Choroid plexus epithelial cell (primary cell): ENCODE measurements at regions not wholly inside any gene's neighbourhood (a gene's known extent, or its start where the extent isn't known, plus 50 kb on each side); places are given as distances from the start of the nearest gene placed in this dataset.

Source experiments
- DNase-seq: peaks from one replicate; pipeline ENCODE4 v3.0.0-alpha.2; 2010; ENCODE audit warnings: low read depth
- H3K4me3 ChIP-seq: 2 replicates; pipeline ENCODE4 v1.5.1; 2011; ENCODE audit warnings: low read depth, mild to moderate bottlenecking, control low read depth, low read length, moderate library complexity
- CTCF ChIP-seq: conservative IDR thresholded peaks from 2 replicates; pipeline ENCODE4 v1.5.1; 2011; ENCODE audit warnings: low read depth, mild to moderate bottlenecking, control low read depth, inconsistent platforms, low read length, moderate library complexity

DNA sequence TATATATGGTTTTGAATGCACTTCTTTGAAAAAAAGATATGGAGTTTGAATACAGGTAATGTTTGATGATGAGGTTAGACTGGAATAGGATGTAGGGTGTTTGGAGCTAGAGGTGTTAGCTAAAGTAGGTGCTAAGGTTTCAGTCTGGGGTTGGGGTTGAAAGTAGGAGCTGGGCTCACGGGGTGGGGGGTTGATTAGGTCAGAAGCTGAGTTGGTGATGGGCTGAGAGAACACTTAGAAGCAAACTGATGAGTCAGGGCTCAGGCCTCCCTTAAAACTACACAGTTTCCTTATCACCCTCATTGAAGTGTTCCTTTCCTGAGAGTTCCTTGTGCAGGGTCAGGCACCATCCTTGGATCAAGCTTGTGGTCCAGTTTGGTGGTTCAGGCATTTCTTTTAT, 308.8 kb upstream of the ADAMTS16 start:
- no peak overlapping the region for H3K4me3 ChIP-seq
- no peak for DNase-seq
- no peak for TF ChIP-seq CTCF

- no peak overlapping the region for H3K4me3 ChIP-seq
- no peak for DNase-seq
- no peak for TF ChIP-seq CTCF
Measured at GRCh38 chr5:4832471-4832870, 307.7 kb upstream of the ADAMTS16 start.

GRCh38 chr5:4833104-4833738, 306.9 kb upstream of the ADAMTS16 start:
- no peak for DNase-seq
- no peak overlapping the region for H3K4me3 ChIP-seq
- TF ChIP-seq CTCF = no peak

DNA sequence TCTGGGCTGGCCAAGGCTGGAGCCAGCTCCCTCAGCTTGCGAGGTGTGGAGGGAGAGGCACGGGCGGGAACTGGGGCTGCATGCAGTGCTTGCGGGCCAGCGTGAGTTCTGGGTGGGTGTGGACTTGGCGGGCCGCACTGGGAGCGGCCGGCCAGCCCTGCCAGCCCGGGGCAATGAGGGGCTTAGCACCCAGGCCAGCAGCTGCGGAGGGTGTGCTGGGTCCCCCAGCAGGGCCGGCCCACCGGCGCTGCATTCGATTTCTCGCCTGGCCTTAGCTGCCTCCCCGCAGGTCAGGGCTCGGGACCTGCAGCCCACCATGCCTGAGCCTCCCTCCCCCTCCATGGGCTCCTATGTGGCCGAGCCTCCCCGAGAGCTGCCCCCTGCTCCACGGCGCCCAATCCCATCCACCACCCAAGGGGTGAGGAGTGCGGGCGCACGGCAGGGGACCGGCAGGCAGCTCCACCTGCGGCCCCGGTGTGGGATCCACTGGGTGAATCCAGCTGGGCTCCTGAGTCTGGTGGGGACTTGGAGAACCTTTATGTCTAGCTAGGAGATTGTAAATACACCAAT, 302.6 kb upstream of the ADAMTS16 start:
- no peak overlapping the region for H3K4me3 ChIP-seq
- TF ChIP-seq CTCF = no peak
- no peak for DNase-seq

- no peak for TF ChIP-seq CTCF
- H3K4me3 ChIP-seq = no peak overlapping the region
- DNase-seq = no peak
Measured at GRCh38 chr5:4845221-4845620, 294.9 kb upstream of the ADAMTS16 start.

DNA sequence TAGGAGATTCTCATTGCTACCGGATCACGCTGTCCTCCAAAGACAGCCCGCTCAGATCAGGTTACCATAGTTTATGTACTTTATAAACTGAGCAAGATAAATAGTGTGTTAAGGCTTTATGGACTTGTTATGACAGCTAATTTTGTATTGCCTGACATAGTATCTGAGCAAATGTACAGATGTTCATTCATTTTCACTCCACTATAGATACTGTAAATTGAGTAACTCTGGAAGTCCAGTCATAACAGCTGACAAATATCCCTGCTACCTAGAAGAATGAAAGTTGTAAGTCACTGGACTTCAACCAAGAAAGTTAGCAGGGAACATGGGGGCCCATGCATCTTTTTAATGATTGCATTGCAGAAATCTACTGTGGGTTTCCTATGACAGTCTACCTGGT, 292.4 kb upstream of the ADAMTS16 start:
- no peak for TF ChIP-seq CTCF

GRCh38 chr5:4855036-4855435, 285.1 kb upstream of the ADAMTS16 start:
- H3K4me3 ChIP-seq = no peak overlapping the region
- no peak for TF ChIP-seq CTCF
- DNase-seq = no peak

More for the DNA sequence above, 292.4 kb upstream of the ADAMTS16 start:
- DNase-seq = no peak
- H3K4me3 ChIP-seq = no peak overlapping the region
